Smooth muscle cell (in vitro differentiated cells): ENCODE measurements at regions not wholly inside any gene's neighbourhood (a gene's known extent, or its start where the extent isn't known, plus 50 kb on each side); places are given as distances from the start of the nearest gene placed in this dataset.

Source experiments
- DNase-seq: peaks from one replicate; lab custom pipeline; 2025; ENCODE audit not compliant: unreplicated experiment; lab: John Stamatoyannopoulos, UW
- H2AFZ ChIP-seq: fragments of 200-600 bp; sonication (generic); 2 replicates; pipeline ENCODE4 v1.6.0; 2016; ENCODE audit warnings: antibody characterized with exemption, low read depth, mild to moderate bottlenecking
- H3F3A ChIP-seq: fragments of 200-600 bp; sonication (generic); 2 replicates; pipeline ENCODE4 v1.6.0; 2017; ENCODE audit warnings: antibody characterized with exemption, low read depth
- H3K27ac ChIP-seq: fragments of 200-600 bp; sonication (generic); 2 replicates; pipeline ENCODE4 v1.5.1; 2016; ENCODE audit warnings: low read depth, mild to moderate bottlenecking
- H3K27me3 ChIP-seq: fragments of 200-600 bp; sonication (generic); 2 replicates; pipeline ENCODE4 v1.6.1; 2016; ENCODE audit warnings: low read depth, mild to moderate bottlenecking
- H3K36me3 ChIP-seq: fragments of 200-600 bp; sonication (generic); 2 replicates; pipeline ENCODE4 v1.5.1; 2016; ENCODE audit warnings: low read depth
- H3K4me1 ChIP-seq: fragments of 200-600 bp; sonication (generic); 2 replicates; pipeline ENCODE4 v1.5.1; 2016; ENCODE audit warnings: low read depth
- H3K4me2 ChIP-seq: fragments of 200-600 bp; sonication (generic); 2 replicates; pipeline ENCODE4 v1.6.0; 2016; ENCODE audit warnings: mild to moderate bottlenecking
- H3K4me3 ChIP-seq: fragments of 200-600 bp; sonication (generic); 2 replicates; pipeline ENCODE4 v1.5.1; 2016; ENCODE audit warnings: mild to moderate bottlenecking
- H3K79me2 ChIP-seq: fragments of 200-600 bp; sonication (generic); 2 replicates; pipeline ENCODE4 v1.6.0; 2016; ENCODE audit warnings: low read depth, mild to moderate bottlenecking
- H3K9ac ChIP-seq: fragments of 200-600 bp; sonication (generic); 2 replicates; pipeline ENCODE4 v1.6.0; 2016; ENCODE audit warnings: low read depth
- H3K9me3 ChIP-seq: fragments of 200-600 bp; sonication (generic); replicated peaks from 2 replicates; pipeline ENCODE4 v1.5.1; 2016; ENCODE audit warnings: low read depth
- H4K20me1 ChIP-seq: fragments of 200-600 bp; sonication (generic); 2 replicates; pipeline ENCODE4 v1.6.0; 2016; ENCODE audit warnings: low read depth
- WGBS: methylation state at CpG from one replicate; pipeline ENCODE4 v1.1.7; 2016; ENCODE audit warnings: low lambda C conversion rate; 5-methylcytosine and 5-hydroxymethylcytosine counted together
- TF ChIP-seq, protein P1 (sequence below): fragments of 200-600 bp; sonication (generic); IDR thresholded peaks from 2 replicates; pipeline ENCODE4 v1.5.1; 2017; ENCODE audit warnings: borderline replicate concordance, mild to moderate bottlenecking, antibody characterized with exemption; ENCODE audit not compliant: insufficient read depth, poor library complexity, severe bottlenecking

GRCh38 chr2:13488965-13489364 lies 772.2 kb downstream of the TRIB2 start:
- H3K27me3 ChIP-seq: no peaks in the 10 kb centered on the region
- no peaks in the 10 kb centered on the region for H3K4me1 ChIP-seq
- H3K4me2 ChIP-seq: no peak overlapping the region
- WGBS: 84% methylated on average over 1 of the region's 1 CpG
- no peaks in the 10 kb centered on the region for H4K20me1 ChIP-seq
- H3K4me3 ChIP-seq: no peak overlapping the region
- H3K27ac ChIP-seq: no peak overlapping the region
- H3K9me3 ChIP-seq: no peaks in the 10 kb centered on the region
- TF ChIP-seq, protein P1, sequence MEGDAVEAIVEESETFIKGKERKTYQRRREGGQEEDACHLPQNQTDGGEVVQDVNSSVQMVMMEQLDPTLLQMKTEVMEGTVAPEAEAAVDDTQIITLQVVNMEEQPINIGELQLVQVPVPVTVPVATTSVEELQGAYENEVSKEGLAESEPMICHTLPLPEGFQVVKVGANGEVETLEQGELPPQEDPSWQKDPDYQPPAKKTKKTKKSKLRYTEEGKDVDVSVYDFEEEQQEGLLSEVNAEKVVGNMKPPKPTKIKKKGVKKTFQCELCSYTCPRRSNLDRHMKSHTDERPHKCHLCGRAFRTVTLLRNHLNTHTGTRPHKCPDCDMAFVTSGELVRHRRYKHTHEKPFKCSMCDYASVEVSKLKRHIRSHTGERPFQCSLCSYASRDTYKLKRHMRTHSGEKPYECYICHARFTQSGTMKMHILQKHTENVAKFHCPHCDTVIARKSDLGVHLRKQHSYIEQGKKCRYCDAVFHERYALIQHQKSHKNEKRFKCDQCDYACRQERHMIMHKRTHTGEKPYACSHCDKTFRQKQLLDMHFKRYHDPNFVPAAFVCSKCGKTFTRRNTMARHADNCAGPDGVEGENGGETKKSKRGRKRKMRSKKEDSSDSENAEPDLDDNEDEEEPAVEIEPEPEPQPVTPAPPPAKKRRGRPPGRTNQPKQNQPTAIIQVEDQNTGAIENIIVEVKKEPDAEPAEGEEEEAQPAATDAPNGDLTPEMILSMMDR: no peak
- DNase-seq: no peak
- no peaks in the 10 kb centered on the region for H3K36me3 ChIP-seq
- no peak overlapping the region for H3K9ac ChIP-seq
- H2AFZ ChIP-seq: no peak overlapping the region
- no peaks in the 10 kb centered on the region for H3K79me2 ChIP-seq
- no peaks in the 10 kb centered on the region for H3F3A ChIP-seq

- Histone ChIP-seq H3K79me2 (no peaks in the 10 kb centered on the region), H3K27ac (no peak overlapping the region), H3K4me2 (no peak overlapping the region), H3F3A (no peaks in the 10 kb centered on the region), H3K27me3 (no peaks in the 10 kb centered on the region), H2AFZ (no peak overlapping the region), H3K9me3 (no peaks in the 10 kb centered on the region), H3K4me1 (no peaks in the 10 kb centered on the region), H4K20me1 (no peaks in the 10 kb centered on the region), H3K9ac (no peak overlapping the region), H3K4me3 (no peak overlapping the region), H3K36me3 (no peaks in the 10 kb centered on the region)
- WGBS: 81% methylated on average over 1 of the region's 1 CpG
- DNase-seq: no peak
- TF ChIP-seq, protein P1: no peak
Measured at GRCh38 chr2:13492262-13492661, 775.5 kb downstream of the TRIB2 start.

- WGBS: 83% methylated on average over 2 of the region's 2 CpGs
- no peaks in the 10 kb centered on the region for H3K79me2 ChIP-seq
Measured at GRCh38 chr2:13495051-13495450, 778.3 kb downstream of the TRIB2 start.

GRCh38 chr2:13504808-13505207 lies 788.1 kb downstream of the TRIB2 start:
- Histone ChIP-seq H3K79me2 (no peaks in the 10 kb centered on the region), H2AFZ (no peak overlapping the region), H3F3A (no peaks in the 10 kb centered on the region), H3K9me3 (peaks cover 3% of the 10 kb centered on the region), H3K9ac (no peak overlapping the region), H3K27me3 (no peaks in the 10 kb centered on the region), H3K4me2 (no peak overlapping the region), H3K36me3 (no peaks in the 10 kb centered on the region), H3K27ac (no peak overlapping the region), H4K20me1 (no peaks in the 10 kb centered on the region), H3K4me3 (no peak overlapping the region), H3K4me1 (no peaks in the 10 kb centered on the region)
- no peak for DNase-seq
- TF ChIP-seq, protein P1: no peak
- WGBS: 60% methylated on average over 1 of the region's 1 CpG

More at GRCh38 chr2:13495051-13495450, 778.3 kb downstream of the TRIB2 start:
- TF ChIP-seq, protein P1: no peak
- H3K9ac ChIP-seq: no peak overlapping the region
- H3K4me1 ChIP-seq: no peaks in the 10 kb centered on the region
- no peaks in the 10 kb centered on the region for H3K27me3 ChIP-seq
- no peaks in the 10 kb centered on the region for H4K20me1 ChIP-seq
- H3K4me3 ChIP-seq: no peak overlapping the region
- H3K27ac ChIP-seq: no peak overlapping the region
- no peak overlapping the region for H2AFZ ChIP-seq
- H3F3A ChIP-seq: no peaks in the 10 kb centered on the region
- no peak for DNase-seq
- H3K4me2 ChIP-seq: no peak overlapping the region
- H3K9me3 ChIP-seq: no peaks in the 10 kb centered on the region
- no peaks in the 10 kb centered on the region for H3K36me3 ChIP-seq
